ENCODE measurements at regions not wholly inside any gene's neighbourhood (a gene's known extent, or its start where the extent isn't known, plus 50 kb on each side); places are given as distances from the start of the nearest gene placed in this dataset.

- no peak for TF ChIP-seq CTCF (IDR thresholded peaks at IDR 0.05)
- TF ChIP-seq POLR2A (IDR thresholded peaks at IDR 0.05) = no peak
- no peak for TF ChIP-seq POLR2AphosphoS5 (IDR thresholded peaks at IDR 0.05; ENCODE audit: insufficient read depth in 1 of 2, low read depth in 1 of 2)
These were observed 451.7 kb downstream of the EFNB2 start for GRCh38 chr13:106083620-106084350.

Data from vagina (tissue), 2 donors.